ENCODE measurements at regions not wholly inside any gene's neighbourhood (a gene's known extent, or its start where the extent isn't known, plus 50 kb on each side); places are given as distances from the start of the nearest gene placed in this dataset.

GRCh38 chrX:93932471-93933220 lies 258.6 kb downstream of the FAM133A start:
- no peak overlapping the region for H3K9ac ChIP-seq (ENCODE audit: extremely low read depth, low read length, poor library complexity, severe bottlenecking)
- DNase-seq, result no peak
- no peaks in the 10 kb centered on the region for H3K27me3 Mint-ChIP-seq (ENCODE audit: insufficient read depth)
- H3K9me3 Mint-ChIP-seq, result peaks cover 8% of the 10 kb centered on the region
- TF ChIP-seq CTCF (conservative IDR thresholded peaks at IDR 0.05), result no peak
- H3K4me1 ChIP-seq (ENCODE audit: control insufficient read depth, insufficient read depth, low read length), result no peaks in the 10 kb centered on the region
- H3K27ac ChIP-seq (ENCODE audit: low read depth, low read length), result no peak overlapping the region
- no peaks in the 10 kb centered on the region for H3K9me3 ChIP-seq (ENCODE audit: control insufficient read depth, low read length)
- no peaks in the 10 kb centered on the region for H3K27me3 ChIP-seq (ENCODE audit: control insufficient read depth, insufficient read depth, low read length, poor library complexity, severe bottlenecking)
- no peaks in the 10 kb centered on the region for H3K36me3 Mint-ChIP-seq (ENCODE audit: low read depth)
- no peaks in the 10 kb centered on the region for H3K36me3 ChIP-seq (ENCODE audit: control insufficient read depth, insufficient read depth, low read length)
- H3K4me3 Mint-ChIP-seq, result no peak overlapping the region
- H3K4me1 Mint-ChIP-seq, result no peaks in the 10 kb centered on the region
- H3K27ac Mint-ChIP-seq, result no peak overlapping the region
- H3K4me3 ChIP-seq (ENCODE audit: low read length), result no peak overlapping the region
- 93% methylated on average over 4 of the region's 5 CpGs; no CpG with 5 or more reads in 1 of the 2 experiments for WGBS, 2 experiments (ENCODE audit: insufficient coverage in 1 of 2, insufficient read length in 1 of 2)

- Mint-ChIP-seq H3K27me3 (ENCODE audit: insufficient read depth) (no peaks in the 10 kb centered on the region), H3K4me3 (no peak overlapping the region), H3K9me3 (peaks cover 39% of the 10 kb centered on the region), H3K36me3 (ENCODE audit: low read depth) (peaks cover 15% of the 10 kb centered on the region), H3K27ac (no peak overlapping the region), H3K4me1 (peaks cover 1% of the 10 kb centered on the region)
- Histone ChIP-seq H3K27me3 (ENCODE audit: control insufficient read depth, insufficient read depth, low read length, poor library complexity, severe bottlenecking) (no peaks in the 10 kb centered on the region), H3K36me3 (ENCODE audit: control insufficient read depth, insufficient read depth, low read length) (no peaks in the 10 kb centered on the region), H3K9me3 (ENCODE audit: control insufficient read depth, low read length) (peaks cover 23% of the 10 kb centered on the region), H3K4me3 (ENCODE audit: low read length) (no peak overlapping the region), H3K4me1 (ENCODE audit: control insufficient read depth, insufficient read depth, low read length) (no peaks in the 10 kb centered on the region), H3K9ac (ENCODE audit: extremely low read depth, low read length, poor library complexity, severe bottlenecking) (no peak overlapping the region), H3K27ac (ENCODE audit: low read depth, low read length) (no peak overlapping the region)
- no peak for DNase-seq
- TF ChIP-seq CTCF (conservative IDR thresholded peaks at IDR 0.05), result no peak
Observed at GRCh38 chrX:93977641-93978040, 303.6 kb downstream of the FAM133A start.

GRCh38 chrX:93985344-93986307 lies 311.6 kb downstream of the FAM133A start:
- no peak overlapping the region for H3K27ac Mint-ChIP-seq
- Histone ChIP-seq H3K4me3 (ENCODE audit: low read length) (no peak overlapping the region), H3K4me1 (ENCODE audit: control insufficient read depth, insufficient read depth, low read length) (no peaks in the 10 kb centered on the region), H3K27ac (ENCODE audit: low read depth, low read length) (no peak overlapping the region), H3K9ac (ENCODE audit: extremely low read depth, low read length, poor library complexity, severe bottlenecking) (no peak overlapping the region), H3K9me3 (ENCODE audit: control insufficient read depth, low read length) (no peaks in the 10 kb centered on the region), H3K36me3 (ENCODE audit: control insufficient read depth, insufficient read depth, low read length) (no peaks in the 10 kb centered on the region), H3K27me3 (ENCODE audit: control insufficient read depth, insufficient read depth, low read length, poor library complexity, severe bottlenecking) (no peaks in the 10 kb centered on the region)
- WGBS, 2 experiments (ENCODE audit: insufficient coverage in 1 of 2, insufficient read length in 1 of 2), result 85% methylated on average over 2 of the region's 2 CpGs; no CpG with 5 or more reads in 1 of the 2 experiments
- H3K9me3 Mint-ChIP-seq, result peaks cover 19% of the 10 kb centered on the region
- H3K4me1 Mint-ChIP-seq, result peaks cover 17% of the 10 kb centered on the region
- no peak for DNase-seq
- H3K36me3 Mint-ChIP-seq (ENCODE audit: low read depth), result peaks cover 2% of the 10 kb centered on the region
- H3K4me3 Mint-ChIP-seq, result no peak overlapping the region
- no peak for TF ChIP-seq CTCF (conservative IDR thresholded peaks at IDR 0.05)
- no peaks in the 10 kb centered on the region for H3K27me3 Mint-ChIP-seq (ENCODE audit: insufficient read depth)
